DMS53 (cell line): ENCODE measurements at regions not wholly inside any gene's neighbourhood (a gene's known extent, or its start where the extent isn't known, plus 50 kb on each side); places are given as distances from the start of the nearest gene placed in this dataset.
A peak's percentile ranks its signal among the peaks of the same experiment; 100 is the strongest.

Experiments
- DNase-seq: peaks from one replicate; lab custom pipeline; 2025; lab: John Stamatoyannopoulos, UW

GRCh38 chr2:64769392-64770044 is 115.8 kb upstream of the SERTAD2 start:
- no peak for DNase-seq

GRCh38 chr2:64770137-64770780 is 116.5 kb upstream of the SERTAD2 start:
- DNase-seq, result no peak

- DNase-seq, result no peak
Observed at GRCh38 chr2:64770781-64771334, 117.1 kb upstream of the SERTAD2 start.

- no peak for DNase-seq
Observed at GRCh38 chr2:64771737-64772136, 118.0 kb upstream of the SERTAD2 start.

- no peak for DNase-seq
Observed at GRCh38 chr2:64773461-64774118, 119.9 kb upstream of the SERTAD2 start.

GRCh38 chr2:64777841-64778240 is 124.1 kb upstream of the SERTAD2 start:
- no peak for DNase-seq

GRCh38 chr2:64779117-64779690 is 125.5 kb upstream of the SERTAD2 start:
- DNase-seq, result peak; percentile 6

- DNase-seq, result no peak
Observed at GRCh38 chr2:64780041-64780440, 126.3 kb upstream of the SERTAD2 start.

GRCh38 chr2:64781711-64782390 is 128.1 kb upstream of the SERTAD2 start:
- DNase-seq, result no peak

- no peak for DNase-seq
Observed at GRCh38 chr2:64784168-64785061, 130.7 kb upstream of the SERTAD2 start.

- no peak for DNase-seq
Observed at GRCh38 chr2:64785245-64785644, 131.5 kb upstream of the SERTAD2 start.

GRCh38 chr2:64786343-64787018 is 132.8 kb upstream of the SERTAD2 start:
- DNase-seq, result no peak

GRCh38 chr2:64787019-64787365 is 133.3 kb upstream of the SERTAD2 start:
- DNase-seq, result no peak

GRCh38 chr2:64787698-64788097 is 134.0 kb upstream of the SERTAD2 start:
- DNase-seq, result peak; percentile 8

GRCh38 chr2:64789466-64790320 is 136.0 kb upstream of the SERTAD2 start:
- no peak for DNase-seq

GRCh38 chr2:64792300-64792699 is 138.6 kb upstream of the SERTAD2 start:
- DNase-seq, result peak; percentile 48

GRCh38 chr2:64792995-64793639 is 139.4 kb upstream of the SERTAD2 start:
- DNase-seq, result no peak

GRCh38 chr2:64793701-64794100 is 140.0 kb upstream of the SERTAD2 start:
- no peak for DNase-seq

- DNase-seq, result no peak
Observed at GRCh38 chr2:64794426-64794995, 140.8 kb upstream of the SERTAD2 start.
